HepG2 (cell line): ENCODE measurements at regions not wholly inside any gene's neighbourhood (a gene's known extent, or its start where the extent isn't known, plus 50 kb on each side); places are given as distances from the start of the nearest gene placed in this dataset.

Experiments used
- ATAC-seq: fragments of 200-7000 bp; cut with Tn5 transposase; 3 replicates; pipeline ENCODE4 v1.9.1; 2020; ENCODE audit warnings: mild to moderate bottlenecking, moderate library complexity
- BruUV-seq: library from RNA; stranded (reverse); fragments of 400-500 nt; replicated peaks from 2 replicates; lab custom pipeline; 2021; lab: Mats Ljungman, UMichigan
- CTCF ChIA-PET: fragments of 300-600 bp; formaldehyde crosslinking; extraction: SDS; loops from one replicate; lab custom pipeline; 2021; ENCODE audit warnings: low total read pairs, inconsistent platforms, low intra/inter-chr PET ratio; lab: Yijun Ruan, JAX
- POLR2A ChIA-PET: fragments of 350-600 bp; sonication (Branson Sonifier 250); formaldehyde crosslinking; loops from one replicate; lab custom pipeline; 2020; ENCODE audit warnings: antibody characterized with exemption, inconsistent platforms; lab: Yijun Ruan, JAX
- DNase-seq: peaks from one replicate; pipeline ENCODE4 v3.0.0-alpha.2; 2015; ENCODE audit warnings: low spot score
- FAIRE-seq: peaks from 3 replicates; lab custom pipeline; 2011; peaks lifted over from hg19 to GRCh38; lab: Jason Lieb, UNC
- H2AFZ ChIP-seq: one replicate; pipeline ENCODE4 v1.6.1; 2011; ENCODE audit warnings: low read length, inconsistent platforms
- H3K27ac ChIP-seq: fragments of 300-600 bp; 3 replicates; pipeline ENCODE4 v1.8.0; 2011; ENCODE audit warnings: mixed run types, mild to moderate bottlenecking, mixed read lengths, low read length, inconsistent platforms; ENCODE audit not compliant: insufficient read depth; ENCODE audit errors: extremely low read length
- H3K27me3 ChIP-seq, 2 experiments: fragments of 200-600 bp in 1 of 2; 2 replicates in 1 of 2; 3 replicates in 1 of 2; pipeline versions ENCODE4 v1.6.0 to v1.8.0; 2011; ENCODE audit warnings: low read length in 2 of 2, mild to moderate bottlenecking in 2 of 2, moderate library complexity in 2 of 2, inconsistent platforms in 1 of 2; ENCODE audit not compliant: insufficient read depth in 2 of 2, control insufficient read depth in 1 of 2
- H3K36me3 ChIP-seq, 2 experiments: fragments of 200-600 bp in 1 of 2; replicated peaks in 1 of 2; 2 replicates in 1 of 2; 3 replicates in 1 of 2; pipeline versions ENCODE4 v1.5.1 to v1.8.0; 2011; ENCODE audit warnings: low read length in 2 of 2, inconsistent platforms in 1 of 2; ENCODE audit not compliant: insufficient read depth in 2 of 2, control insufficient read depth in 1 of 2
- H3K4me1 ChIP-seq: 2 replicates; pipeline ENCODE4 v1.5.1; 2012; ENCODE audit warnings: low read length, inconsistent platforms; ENCODE audit not compliant: insufficient read depth
- H3K4me2 ChIP-seq: 2 replicates; pipeline ENCODE4 v1.6.0; 2011; ENCODE audit warnings: low read depth, low read length, inconsistent platforms
- H3K4me3 ChIP-seq, 3 experiments: fragments of 200-600 bp in 1 of 3; sonication (generic), shearing (Covaris generic) in 1 of 3; replicated peaks in 1 of 3; 2 replicates each; pipeline ENCODE4 v1.5.1; 2011 to 2016; ENCODE audit warnings: low read length in 3 of 3, inconsistent platforms in 2 of 3, low read depth in 2 of 3, mild to moderate bottlenecking in 2 of 3, control low read depth in 1 of 3, mixed read lengths in 1 of 3; ENCODE audit not compliant: insufficient read depth in 1 of 3
- H3K79me2 ChIP-seq: one replicate; pipeline ENCODE4 v1.6.1; 2011; ENCODE audit warnings: low read length, inconsistent platforms; ENCODE audit not compliant: insufficient read depth
- H3K9ac ChIP-seq: 2 replicates; pipeline ENCODE4 v1.6.0; 2011; ENCODE audit warnings: mild to moderate bottlenecking, low read depth, low read length, inconsistent platforms; ENCODE audit not compliant: insufficient read depth
- H3K9me3 ChIP-seq: 2 replicates; pipeline ENCODE4 v1.5.1; 2012; ENCODE audit warnings: mild to moderate bottlenecking, low read length
- H4K20me1 ChIP-seq: 2 replicates; pipeline ENCODE4 v1.6.0; 2011; ENCODE audit warnings: inconsistent platforms, mild to moderate bottlenecking, low read length, moderate library complexity; ENCODE audit not compliant: insufficient read depth
- DPF2 ChIP-seq: sonication (generic); formaldehyde crosslinking; IDR thresholded peaks from 2 replicates; pipeline ENCODE4 v1.4.0; 2020; ENCODE audit warnings: mild to moderate bottlenecking, low read depth, missing genetic modification reagents, borderline replicate concordance
- KDM1A ChIP-seq: IDR thresholded peaks from 2 replicates; pipeline ENCODE4 v1.6.1; 2016; ENCODE audit warnings: missing compliant biosample characterization
- KDM2A ChIP-seq: sonication (generic); formaldehyde crosslinking; IDR thresholded peaks from 2 replicates; pipeline ENCODE4 v1.4.0; 2020; ENCODE audit warnings: low read depth, missing genetic modification reagents, borderline replicate concordance
- RERE ChIP-seq: IDR thresholded peaks from 2 replicates; pipeline ENCODE4 v1.6.1; 2016; ENCODE audit warnings: low read depth, missing genetic modification reagents, missing compliant biosample characterization
- SOX6 ChIP-seq, 2 experiments: fragments of 450-650 bp in 1 of 2; sonication (generic) in 1 of 2; formaldehyde crosslinking in 1 of 2; IDR thresholded peaks; 2 replicates each; pipeline versions ENCODE4 v1.4.0 to v1.6.1; 2017 to 2020; ENCODE audit warnings: antibody characterized with exemption in 1 of 2, mild to moderate bottlenecking in 1 of 2, missing genetic modification reagents in 1 of 2
- TCF12 ChIP-seq, 2 experiments: fragments of 450-650 bp in 1 of 2; sonication (generic) in 1 of 2; formaldehyde crosslinking in 1 of 2; IDR thresholded peaks; 2 replicates each; pipeline versions ENCODE4 v1.6.1 to v1.8.0; 2017 to 2022; ENCODE audit warnings: antibody characterized with exemption in 1 of 2, mild to moderate bottlenecking in 1 of 2, missing genetic modification reagents in 1 of 2, moderate library complexity in 1 of 2
- ZNF468 ChIP-seq: sonication (generic); formaldehyde crosslinking; IDR thresholded peaks from 2 replicates; pipeline ENCODE4 v1.8.0; 2022; ENCODE audit warnings: mild to moderate bottlenecking, moderate library complexity, missing genetic modification reagents
- WGBS: methylation state at CpG from one replicate; pipeline ENCODE4 v1.1.6; 2017; ENCODE audit warnings: low lambda C conversion rate; 5-methylcytosine and 5-hydroxymethylcytosine counted together
- in situ Hi-C: cut with HindIII; loops from 2 replicates; pipeline ENCODE4 v1.10.0; 2017; ENCODE audit warnings: low pct_unique_long_range_greater_than_20kb; ENCODE audit not compliant: extremely low pct_ligation_motif_present
- intact Hi-C: fragments of 100-400 bp; cut with micrococcal nuclease; formaldehyde crosslinking; loops from one replicate; pipeline ENCODE4 v1.10.0; 2022; ENCODE audit not compliant: unreplicated experiment
- TF ChIP-seq, protein P1 (sequence below): IDR thresholded peaks from 2 replicates; pipeline ENCODE4 v1.6.1; 2016
- TF ChIP-seq, protein P2 (sequence below): sonication (generic); formaldehyde crosslinking; IDR thresholded peaks from one replicate; pipeline ENCODE4 v1.5.1; 2020; ENCODE audit warnings: mild to moderate bottlenecking, missing genetic modification reagents; ENCODE audit errors: not compliant biosample characterization

DNA sequence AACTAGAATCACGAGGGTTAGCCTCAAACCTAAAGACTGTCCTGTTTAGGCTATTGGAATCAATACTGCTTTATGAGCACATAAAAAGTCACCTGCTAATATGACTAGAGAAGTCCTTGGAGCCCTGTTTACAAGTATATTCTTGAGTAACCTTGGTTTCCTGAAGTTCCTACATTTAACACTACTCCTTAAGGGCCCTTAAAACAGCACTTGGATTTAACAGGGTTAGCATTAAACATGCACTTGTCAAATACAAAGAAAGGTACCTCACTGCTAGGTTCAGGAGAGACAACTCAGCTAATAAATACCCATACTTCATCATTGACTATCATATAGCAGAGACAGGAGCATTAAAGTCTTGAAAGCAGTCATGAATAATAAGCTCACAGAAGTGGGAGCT lies 96.7 kb downstream of the SLC5A7 start:
- Histone ChIP-seq H2AFZ (no peak overlapping the region), H3K27me3 (no peaks in the 10 kb centered on the region), H3K27ac (no peak overlapping the region), H3K9ac (no peak overlapping the region), H3K79me2 (no peaks in the 10 kb centered on the region), H3K4me3 (no peak overlapping the region), H3K4me2 (no peak overlapping the region), H3K36me3 (no peaks in the 10 kb centered on the region), H3K9me3 (no peaks in the 10 kb centered on the region), H4K20me1 (no peaks in the 10 kb centered on the region), H3K4me1 (no peaks in the 10 kb centered on the region)
- in situ Hi-C loops: no loop called here
- WGBS: 0% methylated on average over 1 of the region's 1 CpG
- BruUV-seq: no TSS peak
- FAIRE-seq (no peak), DNase-seq (no peak), ATAC-seq (no peak)
- intact Hi-C loops: no loop called here
- ChIA-PET POLR2A (no interaction called here), CTCF (no interaction called here)
- TF ChIP-seq, protein P1, sequence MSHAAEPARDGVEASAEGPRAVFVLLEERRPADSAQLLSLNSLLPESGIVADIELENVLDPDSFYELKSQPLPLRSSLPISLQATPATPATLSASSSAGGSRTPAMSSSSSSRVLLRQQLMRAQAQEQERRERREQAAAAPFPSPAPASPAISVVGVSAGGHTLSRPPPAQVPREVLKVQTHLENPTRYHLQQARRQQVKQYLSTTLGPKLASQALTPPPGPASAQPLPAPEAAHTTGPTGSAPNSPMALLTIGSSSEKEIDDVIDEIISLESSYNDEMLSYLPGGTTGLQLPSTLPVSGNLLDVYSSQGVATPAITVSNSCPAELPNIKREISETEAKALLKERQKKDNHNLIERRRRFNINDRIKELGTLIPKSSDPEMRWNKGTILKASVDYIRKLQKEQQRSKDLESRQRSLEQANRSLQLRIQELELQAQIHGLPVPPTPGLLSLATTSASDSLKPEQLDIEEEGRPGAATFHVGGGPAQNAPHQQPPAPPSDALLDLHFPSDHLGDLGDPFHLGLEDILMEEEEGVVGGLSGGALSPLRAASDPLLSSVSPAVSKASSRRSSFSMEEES: no peak
- TF ChIP-seq ZNF468 (CRISPR knock-in tag): no peak
- no peak for TF ChIP-seq KDM1A
- no peak for TF ChIP-seq SOX6 (IDR thresholded peaks at IDR 0.05)
- TF ChIP-seq SOX6 (CRISPR knock-in tag; IDR thresholded peaks at IDR 0.05): no peak
- no peak for TF ChIP-seq RERE
- no peak for TF ChIP-seq TCF12 (IDR thresholded peaks at IDR 0.05)
- TF ChIP-seq TCF12 (CRISPR knock-in tag; IDR thresholded peaks at IDR 0.05): no peak
- TF ChIP-seq, protein P2, sequence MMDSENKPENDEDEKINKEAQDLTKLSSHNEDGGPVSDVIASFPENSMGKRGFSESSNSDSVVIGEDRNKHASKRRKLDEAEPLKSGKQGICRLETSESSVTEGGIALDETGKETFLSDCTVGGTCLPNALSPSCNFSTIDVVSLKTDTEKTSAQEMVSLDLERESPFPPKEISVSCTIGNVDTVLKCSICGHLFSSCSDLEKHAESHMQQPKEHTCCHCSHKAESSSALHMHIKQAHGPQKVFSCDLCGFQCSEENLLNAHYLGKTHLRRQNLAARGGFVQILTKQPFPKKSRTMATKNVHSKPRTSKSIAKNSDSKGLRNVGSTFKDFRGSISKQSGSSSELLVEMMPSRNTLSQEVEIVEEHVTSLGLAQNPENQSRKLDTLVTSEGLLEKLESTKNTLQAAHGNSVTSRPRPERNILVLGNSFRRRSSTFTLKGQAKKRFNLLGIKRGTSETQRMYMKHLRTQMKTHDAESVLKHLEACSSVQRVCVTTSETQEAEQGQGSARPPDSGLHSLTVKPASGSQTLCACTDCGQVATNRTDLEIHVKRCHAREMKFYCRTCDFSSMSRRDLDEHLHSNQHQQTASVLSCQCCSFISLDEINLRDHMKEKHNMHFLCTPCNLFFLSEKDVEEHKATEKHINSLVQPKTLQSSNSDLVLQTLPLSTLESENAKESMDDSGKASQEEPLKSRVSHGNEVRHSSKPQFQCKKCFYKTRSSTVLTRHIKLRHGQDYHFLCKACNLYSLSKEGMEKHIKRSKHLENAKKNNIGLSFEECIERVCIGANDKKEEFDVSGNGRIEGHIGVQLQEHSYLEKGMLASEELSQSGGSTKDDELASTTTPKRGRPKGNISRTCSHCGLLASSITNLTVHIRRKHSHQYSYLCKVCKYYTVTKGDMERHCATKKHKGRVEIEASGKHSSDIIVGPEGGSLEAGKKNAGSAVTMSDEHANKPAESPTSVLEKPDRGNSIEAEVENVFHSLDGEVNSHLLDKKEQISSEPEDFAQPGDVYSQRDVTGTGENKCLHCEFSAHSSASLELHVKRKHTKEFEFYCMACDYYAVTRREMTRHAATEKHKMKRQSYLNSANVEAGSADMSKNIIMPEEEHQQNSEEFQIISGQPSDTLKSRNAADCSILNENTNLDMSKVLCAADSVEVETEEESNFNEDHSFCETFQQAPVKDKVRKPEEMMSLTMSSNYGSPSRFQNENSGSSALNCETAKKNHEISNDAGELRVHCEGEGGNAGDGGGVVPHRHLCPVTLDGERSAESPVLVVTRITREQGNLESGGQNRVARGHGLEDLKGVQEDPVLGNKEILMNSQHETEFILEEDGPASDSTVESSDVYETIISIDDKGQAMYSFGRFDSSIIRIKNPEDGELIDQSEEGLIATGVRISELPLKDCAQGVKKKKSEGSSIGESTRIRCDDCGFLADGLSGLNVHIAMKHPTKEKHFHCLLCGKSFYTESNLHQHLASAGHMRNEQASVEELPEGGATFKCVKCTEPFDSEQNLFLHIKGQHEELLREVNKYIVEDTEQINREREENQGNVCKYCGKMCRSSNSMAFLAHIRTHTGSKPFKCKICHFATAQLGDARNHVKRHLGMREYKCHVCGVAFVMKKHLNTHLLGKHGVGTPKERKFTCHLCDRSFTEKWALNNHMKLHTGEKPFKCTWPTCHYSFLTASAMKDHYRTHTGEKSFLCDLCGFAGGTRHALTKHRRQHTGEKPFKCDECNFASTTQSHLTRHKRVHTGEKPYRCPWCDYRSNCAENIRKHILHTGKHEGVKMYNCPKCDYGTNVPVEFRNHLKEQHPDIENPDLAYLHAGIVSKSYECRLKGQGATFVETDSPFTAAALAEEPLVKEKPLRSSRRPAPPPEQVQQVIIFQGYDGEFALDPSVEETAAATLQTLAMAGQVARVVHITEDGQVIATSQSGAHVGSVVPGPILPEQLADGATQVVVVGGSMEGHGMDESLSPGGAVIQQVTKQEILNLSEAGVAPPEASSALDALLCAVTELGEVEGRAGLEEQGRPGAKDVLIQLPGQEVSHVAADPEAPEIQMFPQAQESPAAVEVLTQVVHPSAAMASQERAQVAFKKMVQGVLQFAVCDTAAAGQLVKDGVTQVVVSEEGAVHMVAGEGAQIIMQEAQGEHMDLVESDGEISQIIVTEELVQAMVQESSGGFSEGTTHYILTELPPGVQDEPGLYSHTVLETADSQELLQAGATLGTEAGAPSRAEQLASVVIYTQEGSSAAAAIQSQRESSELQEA (CRISPR knock-in tag): no peak
- TF ChIP-seq KDM2A (CRISPR knock-in tag): no peak
- no peak for TF ChIP-seq DPF2
